H9 (cell line): ENCODE measurements at regions not wholly inside any gene's neighbourhood (a gene's known extent, or its start where the extent isn't known, plus 50 kb on each side); places are given as distances from the start of the nearest gene placed in this dataset.

Experiments
- DNase-seq: peaks from one replicate; pipeline ENCODE4 v3.0.0-alpha.2; 2017
- H2AFZ ChIP-seq: one replicate; pipeline ENCODE4 v1.6.1; 2013; ENCODE audit warnings: mild to moderate bottlenecking, low read length, control low read depth, moderate library complexity
- H2AK5ac ChIP-seq: 2 replicates; pipeline ENCODE4 v1.6.1; 2013; ENCODE audit warnings: low read length, control low read depth, mixed read lengths; ENCODE audit not compliant: insufficient read length
- H2BK120ac ChIP-seq: one replicate; pipeline ENCODE4 v1.6.1; 2013; ENCODE audit warnings: low read depth, mild to moderate bottlenecking, low read length, control low read depth, inconsistent platforms; ENCODE audit not compliant: poor library complexity, severe bottlenecking
- H2BK12ac ChIP-seq: 2 replicates; pipeline ENCODE4 v1.6.1; 2013; ENCODE audit warnings: low read length, control low read depth, mixed read lengths, low read depth; ENCODE audit not compliant: insufficient read length
- H2BK15ac ChIP-seq: 2 replicates; pipeline ENCODE4 v1.6.1; 2013; ENCODE audit warnings: low read depth, low read length, control low read depth
- H2BK20ac ChIP-seq: one replicate; pipeline ENCODE4 v1.6.1; 2013; ENCODE audit warnings: low read depth, mild to moderate bottlenecking, low read length, control low read depth, inconsistent platforms; ENCODE audit not compliant: poor library complexity, severe bottlenecking
- H2BK5ac ChIP-seq: 2 replicates; pipeline ENCODE4 v1.6.1; 2013; ENCODE audit warnings: low read length, control low read depth, mixed read lengths; ENCODE audit not compliant: insufficient read length
- H3K14ac ChIP-seq: 2 replicates; pipeline ENCODE4 v1.6.1; 2013; ENCODE audit warnings: low read length, control low read depth; ENCODE audit not compliant: insufficient read depth
- H3K18ac ChIP-seq: 2 replicates; pipeline ENCODE4 v1.6.1; 2013; ENCODE audit warnings: low read depth, mild to moderate bottlenecking, mixed read lengths, low read length, control low read depth; ENCODE audit not compliant: insufficient read length
- H3K23ac ChIP-seq: 2 replicates; pipeline ENCODE4 v1.6.1; 2013; ENCODE audit warnings: low read length, control low read depth, mixed read lengths, low read depth; ENCODE audit not compliant: insufficient read length
- H3K23me2 ChIP-seq: 2 replicates; pipeline ENCODE4 v1.6.1; 2013; ENCODE audit warnings: low read depth, mild to moderate bottlenecking, mixed read lengths, low read length, control low read depth; ENCODE audit not compliant: insufficient read length, poor library complexity, severe bottlenecking
- H3K27ac ChIP-seq: 2 replicates; pipeline ENCODE4 v1.5.1; 2013; ENCODE audit warnings: low read length, control low read depth, mixed read lengths, low read depth; ENCODE audit not compliant: insufficient read length
- H3K27me3 ChIP-seq: 2 replicates; pipeline ENCODE4 v1.6.1; 2013; ENCODE audit warnings: low read length, control low read depth, inconsistent platforms; ENCODE audit not compliant: insufficient read depth
- H3K4ac ChIP-seq: 2 replicates; pipeline ENCODE4 v1.6.1; 2013; ENCODE audit warnings: low read depth, mild to moderate bottlenecking, control low read depth, inconsistent platforms, low read length, moderate library complexity
- H3K4me1 ChIP-seq: 2 replicates; pipeline ENCODE4 v1.6.1; 2013; ENCODE audit warnings: low read length, control low read depth, inconsistent platforms; ENCODE audit not compliant: insufficient read depth
- H3K4me2 ChIP-seq: 2 replicates; pipeline ENCODE4 v1.6.1; 2013; ENCODE audit warnings: low read length, control low read depth, mixed read lengths; ENCODE audit not compliant: insufficient read length, insufficient read depth
- H3K56ac ChIP-seq: 2 replicates; pipeline ENCODE4 v1.6.1; 2013; ENCODE audit warnings: low read depth, mild to moderate bottlenecking, mixed read lengths, low read length, control low read depth; ENCODE audit not compliant: insufficient read length
- H3K79me1 ChIP-seq: 2 replicates; pipeline ENCODE4 v1.6.1; 2013; ENCODE audit warnings: low read depth, mild to moderate bottlenecking, moderate library complexity, low read length, control low read depth, inconsistent platforms; ENCODE audit not compliant: insufficient read depth, poor library complexity, severe bottlenecking
- H3K79me2 ChIP-seq: 2 replicates; pipeline ENCODE4 v1.6.1; 2013; ENCODE audit warnings: low read length, control low read depth, inconsistent platforms; ENCODE audit not compliant: insufficient read depth
- H3K9ac ChIP-seq: 2 replicates; pipeline ENCODE4 v1.6.1; 2013; ENCODE audit warnings: low read length, control low read depth, mixed read lengths; ENCODE audit not compliant: insufficient read length; ENCODE audit errors: extremely low read depth
- H3K9me3 ChIP-seq: one replicate; pipeline ENCODE4 v1.6.1; 2013; ENCODE audit warnings: low read depth, low read length, inconsistent platforms; ENCODE audit not compliant: control insufficient read depth
- H3T11ph ChIP-seq: one replicate; pipeline ENCODE4 v1.6.1; 2013; ENCODE audit warnings: mild to moderate bottlenecking, low read length, control low read depth, inconsistent platforms
- H4K20me1 ChIP-seq: one replicate; pipeline ENCODE4 v1.6.1; 2013; ENCODE audit not compliant: control insufficient read depth, insufficient read length, insufficient read depth
- H4K5ac ChIP-seq: 2 replicates; pipeline ENCODE4 v1.6.1; 2013; ENCODE audit warnings: low read depth, mild to moderate bottlenecking, mixed read lengths, low read length, control low read depth; ENCODE audit not compliant: insufficient read length
- H4K8ac ChIP-seq: replicated peaks from 2 replicates; pipeline ENCODE4 v1.6.1; 2013; ENCODE audit warnings: low read length, control low read depth, mixed read lengths, low read depth; ENCODE audit not compliant: insufficient read length
- H4K91ac ChIP-seq: 2 replicates; pipeline ENCODE4 v1.6.1; 2013; ENCODE audit warnings: low read depth, mild to moderate bottlenecking, moderate library complexity, mixed read lengths, low read length, control low read depth; ENCODE audit not compliant: insufficient read length
- H3K27ac Mint-ChIP-seq, 3 experiments: 2 replicates in 2 of 3; 3 replicates in 1 of 3; pipeline ENCODE4 v1.8.0; 2020 to 2021; ENCODE audit warnings: mixed read lengths in 3 of 3, mild to moderate bottlenecking in 1 of 3, moderate library complexity in 1 of 3
- H3K27me3 Mint-ChIP-seq: 2 replicates; pipeline ENCODE4 v1.8.0; 2021; ENCODE audit warnings: low read depth, mild to moderate bottlenecking, moderate library complexity, mixed read lengths
- H3K36me3 Mint-ChIP-seq, 3 experiments: 2 replicates in 2 of 3; 3 replicates in 1 of 3; pipeline ENCODE4 v1.8.0; 2020 to 2021; ENCODE audit warnings: low read depth in 3 of 3, mixed read lengths in 3 of 3; ENCODE audit not compliant: insufficient read depth in 1 of 3
- H3K4me1 Mint-ChIP-seq, 2 experiments: 2 replicates each; pipeline ENCODE4 v1.8.0; 2020; ENCODE audit warnings: mixed read lengths in 2 of 2
- H3K4me3 Mint-ChIP-seq, 2 experiments: 2 replicates in 1 of 2; 3 replicates in 1 of 2; pipeline ENCODE4 v1.8.0; 2020 to 2021; ENCODE audit warnings: mild to moderate bottlenecking in 2 of 2, mixed read lengths in 2 of 2, moderate library complexity in 1 of 2
- H3K9me3 Mint-ChIP-seq, 2 experiments: 2 replicates in 1 of 2; 3 replicates in 1 of 2; pipeline ENCODE4 v1.8.0; 2020; ENCODE audit warnings: mild to moderate bottlenecking in 2 of 2, mixed read lengths in 2 of 2, moderate library complexity in 1 of 2
- CTCF ChIP-seq: fragments of 200-600 bp; sonication (generic); conservative IDR thresholded peaks from 3 replicates; pipeline ENCODE4 v1.8.0; 2021; ENCODE audit warnings: antibody characterized with exemption, mild to moderate bottlenecking

GRCh38 chr3:177371146-177371545 lies 173.9 kb upstream of the TBL1XR1 start:
- no peak overlapping the region for H3K4me2 ChIP-seq
- H3K9me3 ChIP-seq, result no peaks in the 10 kb centered on the region
- H3K4me1 Mint-ChIP-seq, result peaks cover 0 to 4% of the 10 kb centered on the region in 2 experiments; a peak in 1 of 4 replicates
- no peaks in the 10 kb centered on the region for H4K20me1 ChIP-seq
- H2AFZ ChIP-seq, result no peak overlapping the region
- H2BK12ac ChIP-seq, result no peak overlapping the region
- H4K8ac ChIP-seq, result no peak overlapping the region
- H3K4me3 Mint-ChIP-seq, result no peak overlapping the region
- no peak overlapping the region for H3K9ac ChIP-seq
- no peaks in the 10 kb centered on the region for H3K27me3 Mint-ChIP-seq
- H3K27me3 ChIP-seq, result no peaks in the 10 kb centered on the region
- DNase-seq, result no peak
- H3K23ac ChIP-seq, result no peak overlapping the region
- no peak overlapping the region for H2BK20ac ChIP-seq
- peaks cover 3 to 5% of the 10 kb centered on the region in 2 experiments; a peak in 3 of 5 replicates for H3K9me3 Mint-ChIP-seq
- no peaks in the 10 kb centered on the region for H3K23me2 ChIP-seq
- H3T11ph ChIP-seq, result no peak overlapping the region
- H3K4me1 ChIP-seq, result no peaks in the 10 kb centered on the region
- peaks cover 0 to 5% (median 0%) of the 10 kb centered on the region in 3 experiments; a peak in 3 of 7 replicates for H3K36me3 Mint-ChIP-seq
- no peak overlapping the region for H4K91ac ChIP-seq
- H3K79me1 ChIP-seq, result no peaks in the 10 kb centered on the region
- no peak overlapping the region for H3K18ac ChIP-seq
- H2AK5ac ChIP-seq, result no peak overlapping the region
- no peak overlapping the region for H3K56ac ChIP-seq
- no peak overlapping the region for H4K5ac ChIP-seq
- no peak overlapping the region for H2BK5ac ChIP-seq
- H3K79me2 ChIP-seq, result no peaks in the 10 kb centered on the region
- no peak overlapping the region for H3K27ac ChIP-seq
- H3K27ac Mint-ChIP-seq, result no peak overlapping the region
- no peak for TF ChIP-seq CTCF
- H3K4ac ChIP-seq, result no peak overlapping the region
- H2BK15ac ChIP-seq, result no peak overlapping the region
- no peak overlapping the region for H2BK120ac ChIP-seq
- H3K14ac ChIP-seq, result no peak overlapping the region
